PC-9 (cell line): ENCODE measurements at regions not wholly inside any gene's neighbourhood (a gene's known extent, or its start where the extent isn't known, plus 50 kb on each side); places are given as distances from the start of the nearest gene placed in this dataset.

ENCODE experiments used
- CTCF ChIP-seq: fragments of 200-600 bp; sonication (generic); conservative IDR thresholded peaks from 2 replicates; pipeline ENCODE4 v1.6.1; 2017; ENCODE audit warnings: mixed run types, antibody characterized with exemption, mild to moderate bottlenecking, moderate library complexity
- EZH2 ChIP-seq: fragments of 200-600 bp; sonication (generic); IDR thresholded peaks from 2 replicates; pipeline ENCODE4 v1.8.0; 2017; ENCODE audit warnings: antibody characterized with exemption, low read depth

- no peak for TF ChIP-seq CTCF
- no peak for TF ChIP-seq EZH2
Measured at GRCh38 chr12:83365317-83365716, 678.6 kb downstream of the TMTC2 start.
